HCT116 (cell line): ENCODE measurements at regions not wholly inside any gene's neighbourhood (a gene's known extent, or its start where the extent isn't known, plus 50 kb on each side); places are given as distances from the start of the nearest gene placed in this dataset.

Experiments used
- ATAC-seq: fragments of 200-7000 bp; cut with Tn5 transposase; 2 replicates; pipeline ENCODE4 v1.9.1; 2020; ENCODE audit warnings: mild to moderate bottlenecking, moderate library complexity
- BruUV-seq: library from RNA; stranded (reverse); fragments of 400-500 nt; replicated peaks from 2 replicates; lab custom pipeline; 2021; lab: Mats Ljungman, UMichigan
- CTCF ChIA-PET: fragments of 300-600 bp; sonication (Branson Sonifier 250); formaldehyde crosslinking; loops from one replicate; lab custom pipeline; 2021; ENCODE audit warnings: antibody characterized with exemption; lab: Charles Lee
- POLR2A ChIA-PET: fragments of 300-600, 350-600 bp; sonication (Branson Sonifier 250); formaldehyde crosslinking; loops from one replicate; lab custom pipeline; 2021; ENCODE audit warnings: antibody characterized with exemption; lab: Charles Lee
- RAD21 ChIA-PET, 2 experiments: fragments of 300-600 bp; sonication (Branson Sonifier 250); formaldehyde crosslinking; loops; one replicate each; lab custom pipeline; 2023; ENCODE audit warnings: low total read pairs in 2 of 2; ENCODE audit not compliant: uncharacterized antibody in 2 of 2, unreplicated experiment in 2 of 2, low non-redundant PET in 1 of 2; lab: Charles Lee
- DNase-seq: peaks from one replicate; pipeline ENCODE4 v3.0.0-alpha.2; 2010; ENCODE audit warnings: low read depth, low spot score
- H2AFZ ChIP-seq: fragments of 200-600 bp; shearing (Covaris generic), sonication (generic); 2 replicates; pipeline ENCODE4 v1.6.1; 2017; ENCODE audit warnings: low read depth, mixed run types, mixed read lengths, antibody characterized with exemption, low read length; ENCODE audit not compliant: poor library complexity, severe bottlenecking
- H3K27ac ChIP-seq: 2 replicates; pipeline ENCODE4 v1.5.1; 2012; ENCODE audit warnings: low read depth, low read length
- H3K27me3 ChIP-seq: fragments of 200-600 bp; sonication (generic); 2 replicates; pipeline ENCODE4 v1.6.1; 2016; ENCODE audit warnings: mixed run types, low read length, mixed read lengths; ENCODE audit not compliant: insufficient read depth
- H3K36me3 ChIP-seq, 2 experiments: fragments of 200-500 bp in 1 of 2; fragments of 200-600 bp in 1 of 2; sonication (Bioruptor generic) in 1 of 2; sonication (generic) in 1 of 2; 2 replicates each; pipeline versions ENCODE4 v1.5.1 to v1.6.1; 2014 to 2016; ENCODE audit warnings: low read length in 2 of 2, inconsistent platforms in 1 of 2, mixed read lengths in 1 of 2, mixed run types in 1 of 2; ENCODE audit not compliant: insufficient read depth in 2 of 2, control insufficient read depth in 1 of 2
- H3K4me1 ChIP-seq, 2 experiments: fragments of 200-600 bp in 1 of 2; sonication (generic) in 1 of 2; 2 replicates each; pipeline versions ENCODE4 v1.5.1 to v1.6.1; 2012 to 2017; ENCODE audit warnings: low read length in 2 of 2, inconsistent platforms in 1 of 2, mild to moderate bottlenecking in 1 of 2, mixed read lengths in 1 of 2, mixed run types in 1 of 2, moderate library complexity in 1 of 2; ENCODE audit not compliant: insufficient read depth in 2 of 2, control insufficient read depth in 1 of 2
- H3K4me2 ChIP-seq: fragments of 200-600 bp; sonication (generic); 2 replicates; pipeline ENCODE4 v1.6.1; 2017; ENCODE audit warnings: mixed run types, low read length, mixed read lengths
- H3K4me3 ChIP-seq, 2 experiments: fragments of 200-600 bp in 1 of 2; sonication (generic) in 1 of 2; replicated peaks in 1 of 2; 2 replicates each; pipeline ENCODE4 v1.5.1; 2011 to 2016; ENCODE audit warnings: low read length in 2 of 2, control low read depth in 1 of 2, low read depth in 1 of 2, mild to moderate bottlenecking in 1 of 2, mixed read lengths in 1 of 2, mixed run types in 1 of 2
- H3K79me2 ChIP-seq: fragments of 200-600 bp; sonication (generic); 2 replicates; pipeline ENCODE4 v1.6.1; 2017; ENCODE audit warnings: mild to moderate bottlenecking, mixed run types, low read length, moderate library complexity, mixed read lengths; ENCODE audit not compliant: insufficient read depth
- H3K9ac ChIP-seq: fragments of 200-600 bp; sonication (generic); 2 replicates; pipeline ENCODE4 v1.6.1; 2016; ENCODE audit warnings: low read length, mixed read lengths
- H3K9me2 ChIP-seq: fragments of 200-600 bp; sonication (generic), shearing (Covaris generic); 2 replicates; pipeline ENCODE4 v1.6.1; 2017; ENCODE audit warnings: mixed run types, mild to moderate bottlenecking, moderate library complexity; ENCODE audit not compliant: insufficient read depth
- H3K9me3 ChIP-seq, 2 experiments: fragments of 200-500 bp in 1 of 2; fragments of 200-600 bp in 1 of 2; sonication (Bioruptor generic) in 1 of 2; sonication (generic) in 1 of 2; 2 replicates each; pipeline ENCODE4 v1.6.1; 2014 to 2017; ENCODE audit warnings: low read length in 2 of 2, mixed read lengths in 2 of 2, inconsistent platforms in 1 of 2, low read depth in 1 of 2, mild to moderate bottlenecking in 1 of 2, mixed run types in 1 of 2, moderate library complexity in 1 of 2; ENCODE audit not compliant: control insufficient read depth in 1 of 2, insufficient read depth in 1 of 2
- H4K20me1 ChIP-seq: fragments of 200-600 bp; sonication (generic), shearing (Covaris generic); 2 replicates; pipeline ENCODE4 v1.6.1; 2017; ENCODE audit warnings: mixed run types, mild to moderate bottlenecking, moderate library complexity; ENCODE audit not compliant: insufficient read depth
- CBX3 ChIP-seq: IDR thresholded peaks from 2 replicates; pipeline ENCODE4 v1.6.1; 2012; ENCODE audit warnings: low read depth
- EGR1 ChIP-seq: IDR thresholded peaks from 2 replicates; pipeline ENCODE4 v1.6.1; 2012; ENCODE audit warnings: low read depth
- EZH2 ChIP-seq: fragments of 200-600 bp; sonication (generic); IDR thresholded peaks from 2 replicates; pipeline ENCODE4 v1.6.1; 2017; ENCODE audit warnings: antibody characterized with exemption, mixed run types
- JUND ChIP-seq: IDR thresholded peaks from 2 replicates; pipeline ENCODE4 v1.6.1; 2012
- POLR2AphosphoS5 ChIP-seq: IDR thresholded peaks from 2 replicates; pipeline ENCODE4 v1.6.1; 2011; ENCODE audit warnings: mild to moderate bottlenecking, low read depth, low read length, moderate library complexity
- REST ChIP-seq: IDR thresholded peaks from 2 replicates; pipeline ENCODE4 v1.6.1; 2012; ENCODE audit warnings: low read depth
- SP1 ChIP-seq: IDR thresholded peaks from 2 replicates; pipeline ENCODE4 v1.6.1; 2012; ENCODE audit warnings: low read depth
- ZNF274 ChIP-seq: fragments of 200-500 bp; sonication (Bioruptor generic); IDR thresholded peaks from 2 replicates; pipeline ENCODE4 v1.6.1; 2014; ENCODE audit warnings: mild to moderate bottlenecking, low read depth, low read length, inconsistent platforms
- intact Hi-C: fragments of 100-400 bp; cut with micrococcal nuclease; formaldehyde crosslinking; loops from 2 replicates; pipeline ENCODE4 v1.10.0; 2022

DNA sequence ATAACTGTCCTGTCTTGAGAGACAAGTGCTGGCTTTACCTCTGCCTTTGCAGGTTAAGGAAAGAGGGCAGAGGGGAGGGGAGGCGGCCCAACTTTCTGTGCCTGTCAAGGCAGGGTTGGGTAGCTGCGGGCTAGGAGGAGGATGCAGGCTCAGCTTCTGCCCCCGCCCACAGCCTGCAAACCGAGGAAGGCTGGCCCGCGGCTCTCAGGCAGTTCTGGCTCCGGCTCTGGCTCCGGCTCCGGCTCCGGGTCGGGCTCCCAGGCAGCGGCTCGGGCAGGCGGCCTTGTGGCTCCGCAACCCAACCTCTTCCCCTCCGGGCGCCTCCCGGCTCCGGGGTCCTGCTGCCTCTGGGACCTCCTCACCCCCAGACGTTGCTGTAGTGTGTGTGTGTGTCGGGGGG, 92.9 kb downstream of the TMEM30B start (continued):
- TF ChIP-seq REST: no peak
- no peak for TF ChIP-seq EZH2

- H3K9me3 ChIP-seq: no peaks in the 10 kb centered on the region
- TF ChIP-seq EGR1 (no peak), ZNF274 (no peak), REST (no peak), JUND (no peak), POLR2AphosphoS5 (no peak), SP1 (no peak), CBX3 (no peak)
- no peak overlapping the region for H3K4me3 ChIP-seq
- no peak overlapping the region for H3K9ac ChIP-seq
- RAD21 ChIA-PET: no interaction called here
- no peak overlapping the region for H3K27ac ChIP-seq
- H3K4me2 ChIP-seq: no peak overlapping the region
- ATAC-seq (no peak), DNase-seq (no peak)
- no peaks in the 10 kb centered on the region for H3K27me3 ChIP-seq
- H3K36me3 ChIP-seq: no peaks in the 10 kb centered on the region
- H3K4me1 ChIP-seq: peaks cover 0 to 7% of the 10 kb centered on the region in 2 experiments; a peak in 1 of 4 replicates
- intact Hi-C loops: no loop called here
- POLR2A ChIA-PET: no interaction called here
- CTCF ChIA-PET: no interaction called here
- no TSS peak for BruUV-seq
- no peak overlapping the region for H2AFZ ChIP-seq
- no peaks in the 10 kb centered on the region for H3K79me2 ChIP-seq
- no peaks in the 10 kb centered on the region for H3K9me2 ChIP-seq
- no peaks in the 10 kb centered on the region for H4K20me1 ChIP-seq
Measured at GRCh38 chr14:61187196-61187905, 93.8 kb downstream of the TMEM30B start.
